HepG2 (cell line): ENCODE measurements at regions not wholly inside any gene's neighbourhood (a gene's known extent, or its start where the extent isn't known, plus 50 kb on each side); places are given as distances from the start of the nearest gene placed in this dataset.

ENCODE experiments used
- ARNT ChIP-seq: fragments of 450-650 bp; IDR thresholded peaks from 2 replicates; pipeline ENCODE4 v1.6.1; 2017
- ATF4 ChIP-seq, 2 experiments: fragments of 450-650 bp in 1 of 2; sonication (generic) in 1 of 2; formaldehyde crosslinking; IDR thresholded peaks; 2 replicates each; pipeline versions ENCODE4 v1.5.0 to v1.8.0; 2020 to 2022; ENCODE audit warnings: mild to moderate bottlenecking in 1 of 2, missing genetic modification reagents in 1 of 2
- ATM ChIP-seq: fragments of 450-650 bp; IDR thresholded peaks from 2 replicates; pipeline ENCODE4 v1.7.1; 2017; ENCODE audit warnings: mild to moderate bottlenecking, borderline replicate concordance
- CREB1 ChIP-seq, 2 experiments: fragments of 450-650 bp in 1 of 2; IDR thresholded peaks; 2 replicates each; pipeline ENCODE4 v1.6.1; 2016 to 2017; ENCODE audit warnings: control low read depth in 1 of 2, mild to moderate bottlenecking in 1 of 2, missing compliant biosample characterization in 1 of 2, missing genetic modification characterization in 1 of 2
- DBP ChIP-seq: sonication (generic); formaldehyde crosslinking; IDR thresholded peaks from 2 replicates; pipeline ENCODE4 v1.4.0; 2020; ENCODE audit warnings: missing genetic modification reagents; ENCODE audit errors: not compliant biosample characterization
- KDM2A ChIP-seq: sonication (generic); formaldehyde crosslinking; IDR thresholded peaks from 2 replicates; pipeline ENCODE4 v1.4.0; 2020; ENCODE audit warnings: low read depth, missing genetic modification reagents, borderline replicate concordance
- KDM3A ChIP-seq: IDR thresholded peaks from 2 replicates; pipeline ENCODE4 v1.6.1; 2018; ENCODE audit warnings: low read depth, missing compliant biosample characterization
- MAX ChIP-seq: IDR thresholded peaks from 2 replicates; pipeline ENCODE4 v1.6.1; 2012; ENCODE audit warnings: inconsistent platforms
- NFKBIZ ChIP-seq: IDR thresholded peaks from 2 replicates; pipeline ENCODE4 v1.6.1; 2018; ENCODE audit warnings: missing genetic modification reagents, missing compliant biosample characterization
- PAX8 ChIP-seq: sonication (generic); formaldehyde crosslinking; IDR thresholded peaks from 2 replicates; pipeline ENCODE4 v1.8.0; 2022; ENCODE audit warnings: mild to moderate bottlenecking, missing genetic modification reagents, borderline replicate concordance
- PCBP2 ChIP-seq: fragments of 200-400 bp; formaldehyde crosslinking; optimal IDR thresholded peaks from 2 replicates; pipeline ENCODE3; 2018; ENCODE audit warnings: low read length, low read depth; ENCODE audit not compliant: poor library complexity, severe bottlenecking
- PHF8 ChIP-seq: sonication (generic); formaldehyde crosslinking; IDR thresholded peaks from 2 replicates; pipeline ENCODE4 v1.5.0; 2020; ENCODE audit warnings: missing genetic modification reagents
- POLR2G ChIP-seq: fragments of 200-400 bp; formaldehyde crosslinking; IDR thresholded peaks from 2 replicates; pipeline ENCODE4 v1.6.1; 2018; ENCODE audit warnings: mild to moderate bottlenecking, low read depth, low read length, moderate library complexity
- STAT5B ChIP-seq: sonication (generic); formaldehyde crosslinking; IDR thresholded peaks from 2 replicates; pipeline ENCODE4 v1.4.0; 2020; ENCODE audit warnings: missing genetic modification reagents
- TIGD3 ChIP-seq: sonication (generic); formaldehyde crosslinking; IDR thresholded peaks from 2 replicates; pipeline ENCODE4 v1.5.1; 2020; ENCODE audit warnings: mild to moderate bottlenecking, missing genetic modification reagents, borderline replicate concordance
- XRCC5 ChIP-seq: fragments of 200-400 bp; formaldehyde crosslinking; optimal IDR thresholded peaks from 2 replicates; pipeline ENCODE3; 2017; ENCODE audit warnings: mild to moderate bottlenecking, low read length
- ZEB1 ChIP-seq: IDR thresholded peaks from 2 replicates; pipeline ENCODE4 v1.6.1; 2012; ENCODE audit warnings: mild to moderate bottlenecking, low read depth, inconsistent platforms; ENCODE audit not compliant: insufficient replicate concordance
- ZNF329 ChIP-seq: sonication (generic); formaldehyde crosslinking; IDR thresholded peaks from 2 replicates; pipeline ENCODE4 v1.9.0; 2021; ENCODE audit warnings: low read depth, mild to moderate bottlenecking, missing genetic modification reagents
- ZNF589 ChIP-seq: sonication (generic); formaldehyde crosslinking; conservative IDR thresholded peaks from 2 replicates; pipeline ENCODE4 v1.8.0; 2022; ENCODE audit warnings: mild to moderate bottlenecking, moderate library complexity, missing genetic modification reagents
- ZNF660 ChIP-seq: sonication (generic); formaldehyde crosslinking; IDR thresholded peaks from 2 replicates; pipeline ENCODE4 v1.5.1; 2020; ENCODE audit warnings: mild to moderate bottlenecking, low read depth, missing genetic modification reagents, borderline replicate concordance
- ZNF747 ChIP-seq: sonication (generic); formaldehyde crosslinking; IDR thresholded peaks from 2 replicates; pipeline ENCODE4 v1.8.1; 2023; ENCODE audit warnings: missing genetic modification reagents, mild to moderate bottlenecking, borderline replicate concordance
- ZNF768 ChIP-seq: sonication (generic); formaldehyde crosslinking; IDR thresholded peaks from 2 replicates; pipeline ENCODE4 v1.4.0; 2020; ENCODE audit warnings: missing genetic modification reagents
- TF ChIP-seq, protein P1 (sequence below): sonication (generic); formaldehyde crosslinking; IDR thresholded peaks from 2 replicates; pipeline ENCODE4 v1.5.0; 2020; ENCODE audit warnings: missing genetic modification reagents
- TF ChIP-seq, protein P2 (sequence below): sonication (generic); formaldehyde crosslinking; IDR thresholded peaks from 2 replicates; pipeline ENCODE4 v1.5.1; 2020; ENCODE audit warnings: mild to moderate bottlenecking, missing genetic modification reagents, moderate library complexity
- TF ChIP-seq, protein P3 (sequence below): IDR thresholded peaks from 2 replicates; pipeline ENCODE4 v1.6.1; 2016

GRCh38 chr6:37099442-37099841, 70.5 kb upstream of the PIM1 start (continued):
- TF ChIP-seq ZNF329 (CRISPR knock-in tag) (no peak), ZNF660 (CRISPR knock-in tag) (no peak), STAT5B (CRISPR knock-in tag) (no peak), KDM3A (CRISPR knock-in tag) (no peak), ZNF747 (CRISPR knock-in tag) (no peak), PHF8 (CRISPR knock-in tag) (no peak), PCBP2 (no peak), MAX (peak; percentile 51; the same call in 1 of the 2 replicates), KDM2A (CRISPR knock-in tag) (no peak), ZEB1 (no peak), ATF4 (CRISPR knock-in tag; IDR thresholded peaks at IDR 0.05) (no peak), ZNF589 (CRISPR knock-in tag) (no peak), ZNF768 (CRISPR knock-in tag) (no peak), PAX8 (CRISPR knock-in tag) (no peak), POLR2G (no peak), ARNT (no peak), NFKBIZ (CRISPR knock-in tag) (no peak), DBP (CRISPR knock-in tag) (no peak), XRCC5 (no peak), ATM (no peak), CREB1 (IDR thresholded peaks at IDR 0.05) (0 out of 2 replicates have a peak, but pooled peaks have one; percentile 18), CREB1 (CRISPR knock-in tag; IDR thresholded peaks at IDR 0.05) (no peak), TIGD3 (CRISPR knock-in tag) (no peak)
- TF ChIP-seq, protein P1, sequence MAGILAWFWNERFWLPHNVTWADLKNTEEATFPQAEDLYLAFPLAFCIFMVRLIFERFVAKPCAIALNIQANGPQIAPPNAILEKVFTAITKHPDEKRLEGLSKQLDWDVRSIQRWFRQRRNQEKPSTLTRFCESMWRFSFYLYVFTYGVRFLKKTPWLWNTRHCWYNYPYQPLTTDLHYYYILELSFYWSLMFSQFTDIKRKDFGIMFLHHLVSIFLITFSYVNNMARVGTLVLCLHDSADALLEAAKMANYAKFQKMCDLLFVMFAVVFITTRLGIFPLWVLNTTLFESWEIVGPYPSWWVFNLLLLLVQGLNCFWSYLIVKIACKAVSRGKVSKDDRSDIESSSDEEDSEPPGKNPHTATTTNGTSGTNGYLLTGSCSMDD (CRISPR knock-in tag) = no peak
- TF ChIP-seq, protein P2, sequence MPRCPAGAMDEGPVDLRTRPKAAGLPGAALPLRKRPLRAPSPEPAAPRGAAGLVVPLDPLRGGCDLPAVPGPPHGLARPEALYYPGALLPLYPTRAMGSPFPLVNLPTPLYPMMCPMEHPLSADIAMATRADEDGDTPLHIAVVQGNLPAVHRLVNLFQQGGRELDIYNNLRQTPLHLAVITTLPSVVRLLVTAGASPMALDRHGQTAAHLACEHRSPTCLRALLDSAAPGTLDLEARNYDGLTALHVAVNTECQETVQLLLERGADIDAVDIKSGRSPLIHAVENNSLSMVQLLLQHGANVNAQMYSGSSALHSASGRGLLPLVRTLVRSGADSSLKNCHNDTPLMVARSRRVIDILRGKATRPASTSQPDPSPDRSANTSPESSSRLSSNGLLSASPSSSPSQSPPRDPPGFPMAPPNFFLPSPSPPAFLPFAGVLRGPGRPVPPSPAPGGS (CRISPR knock-in tag) = no peak
- TF ChIP-seq, protein P3, sequence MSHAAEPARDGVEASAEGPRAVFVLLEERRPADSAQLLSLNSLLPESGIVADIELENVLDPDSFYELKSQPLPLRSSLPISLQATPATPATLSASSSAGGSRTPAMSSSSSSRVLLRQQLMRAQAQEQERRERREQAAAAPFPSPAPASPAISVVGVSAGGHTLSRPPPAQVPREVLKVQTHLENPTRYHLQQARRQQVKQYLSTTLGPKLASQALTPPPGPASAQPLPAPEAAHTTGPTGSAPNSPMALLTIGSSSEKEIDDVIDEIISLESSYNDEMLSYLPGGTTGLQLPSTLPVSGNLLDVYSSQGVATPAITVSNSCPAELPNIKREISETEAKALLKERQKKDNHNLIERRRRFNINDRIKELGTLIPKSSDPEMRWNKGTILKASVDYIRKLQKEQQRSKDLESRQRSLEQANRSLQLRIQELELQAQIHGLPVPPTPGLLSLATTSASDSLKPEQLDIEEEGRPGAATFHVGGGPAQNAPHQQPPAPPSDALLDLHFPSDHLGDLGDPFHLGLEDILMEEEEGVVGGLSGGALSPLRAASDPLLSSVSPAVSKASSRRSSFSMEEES (CRISPR knock-in tag) = peak; percentile 54
